IMR-90 (cell line): ENCODE measurements at regions not wholly inside any gene's neighbourhood (a gene's known extent, or its start where the extent isn't known, plus 50 kb on each side); places are given as distances from the start of the nearest gene placed in this dataset.

Experiments
- ATAC-seq: fragments of 200-7000 bp; cut with Tn5 transposase; 2 replicates; pipeline ENCODE4 v1.9.1; 2020; ENCODE audit warnings: low read depth, mild to moderate bottlenecking, moderate library complexity
- BruUV-seq: library from RNA; stranded (reverse); fragments of 400-500 nt; replicated peaks from 2 replicates; lab custom pipeline; 2021; lab: Mats Ljungman, UMichigan
- CTCF ChIA-PET: fragments of 300-600 bp; formaldehyde crosslinking; extraction: SDS; loops from one replicate; lab custom pipeline; 2021; ENCODE audit warnings: antibody characterized with exemption; lab: Yijun Ruan, JAX
- POLR2A ChIA-PET: fragments of 300-600 bp; sonication (Branson Sonifier 250); formaldehyde crosslinking; loops from one replicate; lab custom pipeline; 2022; ENCODE audit warnings: antibody characterized with exemption; ENCODE audit not compliant: unreplicated experiment; lab: Charles Lee
- DNase-seq: peaks from one replicate; pipeline ENCODE4 v3.0.0; 2013
- H2AFZ ChIP-seq: replicated peaks from 2 replicates; pipeline ENCODE3; 2013; ENCODE audit warnings: low read length, mild to moderate bottlenecking; ENCODE audit not compliant: poor library complexity
- H2AK5ac ChIP-seq: 2 replicates; pipeline ENCODE4 v1.6.1; 2013; ENCODE audit warnings: low read depth, low read length, inconsistent platforms
- H2AK9ac ChIP-seq: replicated peaks from 2 replicates; pipeline ENCODE3; 2013; ENCODE audit warnings: mild to moderate bottlenecking, low read depth, low read length, moderate library complexity; ENCODE audit not compliant: poor library complexity
- H2BK120ac ChIP-seq: 2 replicates; pipeline ENCODE4 v1.6.1; 2013; ENCODE audit warnings: low read depth, low read length, inconsistent platforms
- H2BK15ac ChIP-seq: 3 replicates; pipeline ENCODE4 v1.6.1; 2013; ENCODE audit warnings: low read depth, low read length, inconsistent platforms
- H2BK20ac ChIP-seq: 2 replicates; pipeline ENCODE4 v1.6.1; 2013; ENCODE audit warnings: low read depth, mild to moderate bottlenecking, inconsistent platforms, low read length, moderate library complexity
- H2BK5ac ChIP-seq: 2 replicates; pipeline ENCODE4 v1.6.1; 2013; ENCODE audit warnings: mild to moderate bottlenecking, low read depth, low read length, inconsistent platforms; ENCODE audit not compliant: poor library complexity, severe bottlenecking
- H3K14ac ChIP-seq: replicated peaks from 2 replicates; pipeline ENCODE4 v1.6.1; 2013; ENCODE audit warnings: low read depth, low read length, inconsistent platforms
- H3K18ac ChIP-seq: 2 replicates; pipeline ENCODE4 v1.6.1; 2013; ENCODE audit warnings: low read depth, low read length, control low read depth
- H3K23ac ChIP-seq: 2 replicates; pipeline ENCODE4 v1.6.1; 2013; ENCODE audit warnings: low read depth, low read length, inconsistent platforms
- H3K27ac ChIP-seq: 2 replicates; pipeline ENCODE4 v1.5.1; 2013; ENCODE audit warnings: mild to moderate bottlenecking, control low read depth, low read length; ENCODE audit not compliant: insufficient read depth
- H3K27me3 ChIP-seq: 2 replicates; pipeline ENCODE4 v1.6.1; 2013; ENCODE audit warnings: low read length; ENCODE audit not compliant: control insufficient read depth, insufficient read depth
- H3K36me3 ChIP-seq: 2 replicates; pipeline ENCODE4 v1.6.1; 2013; ENCODE audit warnings: low read length, mixed read lengths; ENCODE audit not compliant: control insufficient read depth, insufficient read depth
- H3K4ac ChIP-seq: 2 replicates; pipeline ENCODE4 v1.6.1; 2013; ENCODE audit warnings: low read depth, low read length, inconsistent platforms
- H3K4me1 ChIP-seq: 2 replicates; pipeline ENCODE4 v1.6.1; 2013; ENCODE audit warnings: low read length, mixed read lengths; ENCODE audit not compliant: control insufficient read depth, insufficient read depth
- H3K4me2 ChIP-seq: 2 replicates; pipeline ENCODE4 v1.6.1; 2013; ENCODE audit warnings: low read depth, mild to moderate bottlenecking, control low read depth, low read length, moderate library complexity
- H3K4me3 ChIP-seq: 2 replicates; pipeline ENCODE4 v1.5.1; 2013; ENCODE audit warnings: low read depth, mild to moderate bottlenecking, control low read depth, low read length, moderate library complexity; ENCODE audit not compliant: insufficient read depth
- H3K56ac ChIP-seq: 2 replicates; pipeline ENCODE4 v1.6.1; 2013; ENCODE audit warnings: low read length, inconsistent platforms; ENCODE audit not compliant: insufficient read depth; ENCODE audit errors: extremely low read depth
- H3K79me1 ChIP-seq, 2 experiments: 2 replicates each; pipeline ENCODE4 v1.6.1; 2013; ENCODE audit warnings: low read length in 2 of 2, inconsistent platforms in 1 of 2, low read depth in 1 of 2
- H3K9ac ChIP-seq: 2 replicates; pipeline ENCODE4 v1.6.1; 2013; ENCODE audit warnings: low read depth, low read length, control low read depth
- H3K9me1 ChIP-seq: 2 replicates; pipeline ENCODE4 v1.6.1; 2013; ENCODE audit warnings: low read length, inconsistent platforms; ENCODE audit not compliant: insufficient read depth
- H3K9me3 ChIP-seq: 2 replicates; pipeline ENCODE4 v1.6.1; 2013; ENCODE audit warnings: low read length; ENCODE audit not compliant: control insufficient read depth, insufficient read depth
- H4K20me1 ChIP-seq: 2 replicates; pipeline ENCODE4 v1.6.1; 2013; ENCODE audit warnings: low read length, inconsistent platforms; ENCODE audit not compliant: insufficient read depth
- H4K5ac ChIP-seq: 2 replicates; pipeline ENCODE4 v1.6.1; 2013; ENCODE audit warnings: mild to moderate bottlenecking, low read depth, low read length, control low read depth
- H4K8ac ChIP-seq, 2 experiments: 2 replicates each; pipeline ENCODE4 v1.6.1; 2013; ENCODE audit warnings: low read depth in 2 of 2, low read length in 2 of 2, control low read depth in 1 of 2, inconsistent platforms in 1 of 2
- H4K91ac ChIP-seq: 2 replicates; pipeline ENCODE4 v1.6.1; 2013; ENCODE audit warnings: low read depth, low read length, inconsistent platforms; ENCODE audit not compliant: insufficient read depth
- BHLHE40 ChIP-seq: fragments of 150-350 bp; IDR thresholded peaks from 2 replicates; pipeline ENCODE4 v1.6.1; 2016; ENCODE audit warnings: mild to moderate bottlenecking, low read depth, low read length
- CEBPB ChIP-seq: IDR thresholded peaks from 2 replicates; pipeline ENCODE4 v1.6.1; 2012; ENCODE audit warnings: low read depth, low read length, improper control_type of control experiment
- CHD1 ChIP-seq: IDR thresholded peaks from 2 replicates; pipeline ENCODE4 v1.6.1; 2012; ENCODE audit warnings: low read depth, low read length, improper control_type of control experiment
- FOS ChIP-seq: fragments of 150-350 bp; IDR thresholded peaks from 2 replicates; pipeline ENCODE4 v1.6.1; 2016; ENCODE audit warnings: low read depth, low read length
- MAFK ChIP-seq: IDR thresholded peaks from 2 replicates; pipeline ENCODE4 v1.6.1; 2012; ENCODE audit warnings: low read depth, low read length, improper control_type of control experiment
- MAZ ChIP-seq: IDR thresholded peaks from 2 replicates; pipeline ENCODE4 v1.6.1; 2012; ENCODE audit warnings: low read depth, mild to moderate bottlenecking, low read length, improper control_type of control experiment, moderate library complexity, borderline replicate concordance
- MXI1 ChIP-seq: IDR thresholded peaks from 2 replicates; pipeline ENCODE4 v1.6.1; 2012; ENCODE audit warnings: low read depth, mild to moderate bottlenecking, low read length, moderate library complexity, borderline replicate concordance
- NFE2L2 ChIP-seq: fragments of 150-350 bp; IDR thresholded peaks from 2 replicates; pipeline ENCODE4 v1.6.1; 2016; ENCODE audit warnings: low read depth, mild to moderate bottlenecking, low read length
- POLR2A ChIP-seq: IDR thresholded peaks from 2 replicates; pipeline ENCODE4 v1.6.1; 2012; ENCODE audit warnings: mild to moderate bottlenecking, low read depth, low read length
- RFX5 ChIP-seq: IDR thresholded peaks from 2 replicates; pipeline ENCODE4 v1.8.0; 2012; ENCODE audit warnings: low read depth, mild to moderate bottlenecking, low read length, moderate library complexity
- SMC3 ChIP-seq: fragments of 150-350 bp; IDR thresholded peaks from 2 replicates; pipeline ENCODE4 v1.6.1; 2016; ENCODE audit warnings: low read depth, mild to moderate bottlenecking, antibody characterized with exemption, low read length, moderate library complexity
- WGBS, 2 experiments: methylation state at CpG; one replicate each; pipeline versions ENCODE4 v1.1.5 to v1.1.7; 2013; ENCODE audit warnings: missing lambda C conversion rate in 2 of 2; ENCODE audit not compliant: insufficient read length in 1 of 2; ENCODE audit errors: extremely low coverage in 2 of 2; 5-methylcytosine and 5-hydroxymethylcytosine counted together
- dilution Hi-C: fragments of 300-500 bp; cut with HindIII; formaldehyde crosslinking; loops from one replicate; pipeline ENCODE4 v1.14.3; 2018; ENCODE audit warnings: low sequenced_read_pairs; ENCODE audit not compliant: unreplicated experiment
- in situ Hi-C: fragments of 300-500 bp; cut with MboI; formaldehyde crosslinking; loops from 3 replicates; pipeline ENCODE4 v1.14.3; 2019; ENCODE audit warnings: low sequenced_read_pairs, inconsistent platforms, mixed read lengths
- intact Hi-C: fragments of 100-400 bp; cut with micrococcal nuclease; formaldehyde crosslinking; loops from 2 replicates; pipeline ENCODE4 v1.10.0; 2022
- TF ChIP-seq, protein P1 (sequence below): conservative IDR thresholded peaks from 2 replicates; pipeline ENCODE4 v1.5.1; 2012; ENCODE audit warnings: mild to moderate bottlenecking, low read depth, low read length, improper control_type of control experiment
- TF ChIP-seq, protein P2 (sequence below): fragments of 150-350 bp; IDR thresholded peaks from 2 replicates; pipeline ENCODE4 v1.6.1; 2016; ENCODE audit warnings: low read depth, mild to moderate bottlenecking, low read length, moderate library complexity, borderline replicate concordance

GRCh38 chr2:173740639-173741038 lies 224.5 kb downstream of the SP3 start:
- in situ Hi-C loops (no loop called here), intact Hi-C loops (no loop called here), dilution Hi-C loops (no loop called here)
- no CpG with 5 or more reads among the region's 5 CpGs for WGBS, 2 experiments
- no peaks in the 10 kb centered on the region for H3K36me3 ChIP-seq
- no peak overlapping the region for H2BK120ac ChIP-seq
- BruUV-seq: no TSS peak
- H3K9ac ChIP-seq: no peak overlapping the region
- no peak overlapping the region for H3K18ac ChIP-seq
- H4K91ac ChIP-seq: no peak overlapping the region
- no peak overlapping the region for H2AK9ac ChIP-seq
- H3K27me3 ChIP-seq: peaks cover 17% of the 10 kb centered on the region
- DNase-seq: no peak
- H2AFZ ChIP-seq: no peak overlapping the region
- H3K9me3 ChIP-seq: no peaks in the 10 kb centered on the region
- H2BK15ac ChIP-seq: no peak overlapping the region
- H3K79me1 ChIP-seq: no peaks in the 10 kb centered on the region
- H3K4me3 ChIP-seq: no peak overlapping the region
- no peak overlapping the region for H3K4me2 ChIP-seq
- no peak overlapping the region for H4K8ac ChIP-seq
- no peak overlapping the region for H4K5ac ChIP-seq
- no peak for ATAC-seq
- H2AK5ac ChIP-seq: no peak overlapping the region
- H3K27ac ChIP-seq: no peak overlapping the region
- no peak overlapping the region for H3K14ac ChIP-seq
- no peak for TF ChIP-seq CHD1
- no peak for TF ChIP-seq NFE2L2
- no peak for TF ChIP-seq FOS
- no peak for TF ChIP-seq MAZ
- no peak for TF ChIP-seq BHLHE40
- TF ChIP-seq, protein P1, sequence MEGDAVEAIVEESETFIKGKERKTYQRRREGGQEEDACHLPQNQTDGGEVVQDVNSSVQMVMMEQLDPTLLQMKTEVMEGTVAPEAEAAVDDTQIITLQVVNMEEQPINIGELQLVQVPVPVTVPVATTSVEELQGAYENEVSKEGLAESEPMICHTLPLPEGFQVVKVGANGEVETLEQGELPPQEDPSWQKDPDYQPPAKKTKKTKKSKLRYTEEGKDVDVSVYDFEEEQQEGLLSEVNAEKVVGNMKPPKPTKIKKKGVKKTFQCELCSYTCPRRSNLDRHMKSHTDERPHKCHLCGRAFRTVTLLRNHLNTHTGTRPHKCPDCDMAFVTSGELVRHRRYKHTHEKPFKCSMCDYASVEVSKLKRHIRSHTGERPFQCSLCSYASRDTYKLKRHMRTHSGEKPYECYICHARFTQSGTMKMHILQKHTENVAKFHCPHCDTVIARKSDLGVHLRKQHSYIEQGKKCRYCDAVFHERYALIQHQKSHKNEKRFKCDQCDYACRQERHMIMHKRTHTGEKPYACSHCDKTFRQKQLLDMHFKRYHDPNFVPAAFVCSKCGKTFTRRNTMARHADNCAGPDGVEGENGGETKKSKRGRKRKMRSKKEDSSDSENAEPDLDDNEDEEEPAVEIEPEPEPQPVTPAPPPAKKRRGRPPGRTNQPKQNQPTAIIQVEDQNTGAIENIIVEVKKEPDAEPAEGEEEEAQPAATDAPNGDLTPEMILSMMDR: no peak
- TF ChIP-seq, protein P2, sequence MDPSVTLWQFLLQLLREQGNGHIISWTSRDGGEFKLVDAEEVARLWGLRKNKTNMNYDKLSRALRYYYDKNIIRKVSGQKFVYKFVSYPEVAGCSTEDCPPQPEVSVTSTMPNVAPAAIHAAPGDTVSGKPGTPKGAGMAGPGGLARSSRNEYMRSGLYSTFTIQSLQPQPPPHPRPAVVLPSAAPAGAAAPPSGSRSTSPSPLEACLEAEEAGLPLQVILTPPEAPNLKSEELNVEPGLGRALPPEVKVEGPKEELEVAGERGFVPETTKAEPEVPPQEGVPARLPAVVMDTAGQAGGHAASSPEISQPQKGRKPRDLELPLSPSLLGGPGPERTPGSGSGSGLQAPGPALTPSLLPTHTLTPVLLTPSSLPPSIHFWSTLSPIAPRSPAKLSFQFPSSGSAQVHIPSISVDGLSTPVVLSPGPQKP: no peak
- no peak for TF ChIP-seq RFX5
- TF ChIP-seq MXI1: no peak
- no peak for TF ChIP-seq CEBPB
- no peak for TF ChIP-seq MAFK
- TF ChIP-seq POLR2A: no peak
- no peak for TF ChIP-seq SMC3
- ChIA-PET CTCF (no interaction called here), POLR2A (no interaction called here)
- no peaks in the 10 kb centered on the region for H4K20me1 ChIP-seq
- no peak overlapping the region for H3K4ac ChIP-seq
- no peak overlapping the region for H2BK20ac ChIP-seq
- H2BK5ac ChIP-seq: no peak overlapping the region
- H3K56ac ChIP-seq: no peak overlapping the region
- no peaks in the 10 kb centered on the region for H3K9me1 ChIP-seq
- H3K4me1 ChIP-seq: no peaks in the 10 kb centered on the region
- no peak overlapping the region for H3K23ac ChIP-seq
